ENCODE measurements at regions not wholly inside any gene's neighbourhood (a gene's known extent, or its start where the extent isn't known, plus 50 kb on each side); places are given as distances from the start of the nearest gene placed in this dataset.
"Not testable (repeated sequence)": the region's sequence is repeated elsewhere in the genome, so short reads cannot be mapped to it uniquely, and the experiment has no call there.

GRCh38 chr3:177852001-177852807 lies 654.9 kb upstream of the TBL1XR1 start:
- DNase-seq (ENCODE audit: low spot score) = no peak

DNA sequence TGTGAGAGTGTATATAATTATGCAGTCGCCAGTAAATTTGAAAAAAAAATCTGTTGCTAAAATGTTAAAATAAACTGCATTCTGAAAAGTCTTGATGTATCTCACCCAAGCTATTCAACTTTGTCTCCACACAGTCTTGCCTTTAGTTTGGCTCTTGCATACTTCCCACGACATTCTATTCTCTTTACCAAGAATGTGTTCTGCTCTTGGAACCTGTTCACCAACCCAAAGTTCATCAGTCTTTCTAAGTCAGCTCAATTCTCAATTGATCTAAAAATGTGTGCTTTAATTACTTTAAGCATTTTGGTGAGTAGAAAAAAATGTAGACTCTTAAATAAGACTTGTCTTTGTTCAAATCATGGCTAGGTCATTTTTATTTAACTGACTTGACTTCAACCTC lies 657.7 kb upstream of the TBL1XR1 start:
- DNase-seq (ENCODE audit: low spot score) = no peak

DNA sequence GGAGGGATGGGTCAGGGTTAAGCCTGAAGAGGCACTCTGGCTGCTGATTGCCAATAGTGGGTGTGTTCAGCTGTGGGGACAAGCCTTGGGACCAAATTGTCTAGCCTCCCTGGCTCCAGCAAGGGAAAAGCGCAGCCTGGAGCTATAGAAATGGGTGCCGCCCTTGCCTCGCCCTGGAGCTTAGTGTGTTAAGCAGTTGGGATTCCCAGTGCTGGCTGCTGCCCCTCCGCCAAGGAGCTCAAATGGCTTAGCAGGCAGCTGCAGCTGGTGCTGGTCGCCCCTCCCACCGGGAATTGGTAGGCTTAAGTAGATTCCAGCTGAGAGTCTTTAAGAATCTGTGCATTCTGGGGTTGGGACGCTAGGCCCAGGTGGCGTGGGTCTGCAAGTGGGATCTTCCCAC lies 662.9 kb upstream of the TBL1XR1 start:
- no peak for DNase-seq (ENCODE audit: low spot score)

DNA sequence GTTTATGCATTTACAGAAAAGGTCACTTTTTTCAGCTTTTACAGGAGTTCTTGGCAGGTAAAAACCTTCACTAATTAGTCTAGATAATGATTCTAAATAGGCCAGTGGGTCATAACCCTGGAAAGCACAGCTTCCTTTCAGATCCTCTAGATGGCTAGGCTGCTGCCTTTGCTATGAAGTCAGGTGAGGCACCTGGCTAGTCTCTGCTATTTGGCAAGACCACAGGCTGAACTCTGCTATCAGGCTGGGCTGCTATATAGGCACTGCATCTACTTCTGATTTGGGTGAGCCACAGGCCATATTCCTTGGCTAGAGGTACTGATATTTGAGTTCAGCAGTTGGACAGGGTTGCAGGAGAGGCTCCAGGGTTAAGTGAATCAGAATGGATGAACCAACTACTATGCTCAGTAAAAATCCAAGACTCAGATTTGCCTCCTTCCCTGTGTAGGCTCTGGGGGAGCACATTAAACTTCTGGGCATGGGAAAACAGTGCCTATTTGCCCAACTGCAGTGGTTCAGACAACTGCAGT lies 665.7 kb upstream of the TBL1XR1 start:
- no peak for DNase-seq (ENCODE audit: low spot score)

DNA sequence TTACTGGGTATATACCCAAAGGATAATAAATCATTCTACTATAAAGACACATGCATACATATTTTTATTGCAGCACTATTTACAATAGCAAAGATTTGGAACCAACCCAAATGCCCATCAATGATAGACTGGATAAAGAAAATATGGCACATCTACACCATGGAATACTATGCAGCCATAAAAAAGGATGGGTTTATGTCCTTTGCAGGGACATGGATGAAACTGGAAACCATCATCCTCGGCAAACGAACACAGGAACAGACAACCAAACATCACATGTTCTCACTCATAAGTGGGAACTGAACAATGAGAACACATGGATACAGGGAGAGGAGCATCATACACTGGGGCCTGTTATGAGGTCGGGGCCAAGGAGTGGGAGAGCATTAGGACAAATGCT lies 665.0 kb upstream of the KCNMB2 start:
- not testable (repeated sequence) for DNase-seq (ENCODE audit: low spot score)

- DNase-seq (ENCODE audit: low spot score) = no peak
Measured at GRCh38 chr3:177878192-177878591, 658.0 kb upstream of the KCNMB2 start.

- DNase-seq (ENCODE audit: low spot score) = no peak
Measured at GRCh38 chr3:177878957-177879356, 657.3 kb upstream of the KCNMB2 start.

DNA sequence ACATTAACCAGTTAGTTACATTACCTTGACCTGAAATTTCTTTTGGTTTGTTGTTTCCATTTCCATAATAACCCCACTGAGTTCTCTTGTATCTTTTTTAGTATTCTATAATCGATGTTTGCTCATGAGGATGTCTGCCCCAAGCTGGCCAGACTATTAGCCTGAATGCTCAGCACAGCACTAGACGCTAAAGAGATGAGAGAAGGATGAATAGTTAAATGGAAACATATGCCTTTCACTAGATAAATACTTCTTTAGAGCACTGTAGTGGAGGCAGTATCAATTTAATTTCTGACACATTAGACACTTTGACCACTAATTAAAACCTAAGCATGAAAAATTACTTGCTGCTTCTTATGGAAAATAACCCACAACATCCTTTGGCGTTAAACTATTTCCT lies 654.9 kb upstream of the KCNMB2 start:
- DNase-seq (ENCODE audit: low spot score) = no peak

DNA sequence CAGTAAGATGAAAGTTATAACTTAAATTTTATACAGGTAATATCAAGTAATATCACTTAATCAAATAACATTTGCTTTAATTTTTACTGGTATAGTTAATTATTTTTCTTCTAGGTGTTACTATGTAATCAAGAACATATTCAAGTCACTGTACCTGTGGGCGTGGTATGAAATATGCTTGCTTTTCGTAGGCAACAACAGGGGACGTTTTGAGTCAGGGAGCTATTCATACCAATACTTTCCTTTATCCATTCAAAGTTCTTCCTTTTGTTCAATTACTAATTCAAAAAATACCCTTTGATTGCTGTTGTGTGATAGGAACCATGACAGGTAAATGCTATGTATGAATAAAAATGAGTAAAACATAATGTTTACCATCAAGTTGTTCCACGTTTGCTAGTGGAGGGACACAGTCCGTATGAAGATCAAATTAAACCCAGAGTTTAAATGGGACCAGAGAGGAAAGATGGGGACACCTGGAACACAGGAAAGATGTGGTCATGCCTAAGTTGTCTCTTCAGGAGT lies 654.0 kb upstream of the KCNMB2 start:
- no peak for DNase-seq (ENCODE audit: low spot score)

- DNase-seq (ENCODE audit: low spot score) = no peak
Measured at GRCh38 chr3:177883091-177883490, 653.1 kb upstream of the KCNMB2 start.

DNA sequence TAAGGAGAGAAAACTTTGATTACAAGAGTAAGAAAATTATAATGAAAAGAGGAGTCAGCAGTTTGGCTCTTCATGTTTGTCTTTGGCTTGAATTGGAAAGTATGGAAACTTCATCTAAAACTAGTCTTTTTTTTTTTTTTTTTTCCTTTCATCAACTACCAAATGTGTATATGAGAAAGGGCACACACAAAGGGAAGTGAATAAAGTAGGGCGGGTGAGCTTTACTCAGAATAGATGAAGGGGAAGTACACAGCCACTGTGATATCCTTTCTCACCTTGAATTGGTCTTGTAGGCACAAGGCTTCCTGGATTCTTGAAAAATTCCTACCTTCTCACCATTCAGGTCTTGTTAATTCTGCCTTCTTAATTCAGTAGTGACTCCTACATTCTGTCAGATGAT lies 652.3 kb upstream of the KCNMB2 start:
- DNase-seq (ENCODE audit: low spot score) = no peak

DNA sequence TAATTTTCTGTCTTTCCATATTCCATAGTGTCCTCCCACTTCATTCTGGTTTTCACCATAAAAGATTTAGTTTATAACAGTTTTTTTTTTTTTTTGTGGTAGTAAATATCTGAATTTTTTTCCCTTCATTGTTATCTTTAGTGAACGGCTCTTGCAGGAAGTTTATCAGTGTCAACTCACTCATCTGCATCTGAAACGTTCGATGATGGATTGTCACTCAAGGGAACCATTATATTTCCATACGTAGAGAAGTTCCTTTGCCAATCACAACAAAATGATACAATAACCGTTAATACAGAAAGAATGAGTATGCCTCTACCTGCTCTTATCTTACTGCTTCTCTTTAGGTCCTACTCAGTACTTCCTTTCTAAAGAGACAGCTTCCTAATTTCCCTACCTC lies 651.2 kb upstream of the KCNMB2 start:
- no peak for DNase-seq (ENCODE audit: low spot score)

GRCh38 chr3:177886501-177886900 lies 649.7 kb upstream of the KCNMB2 start:
- no peak for DNase-seq (ENCODE audit: low spot score)

GRCh38 chr3:177887475-177887874 lies 648.8 kb upstream of the KCNMB2 start:
- no peak for DNase-seq (ENCODE audit: low spot score)

DNA sequence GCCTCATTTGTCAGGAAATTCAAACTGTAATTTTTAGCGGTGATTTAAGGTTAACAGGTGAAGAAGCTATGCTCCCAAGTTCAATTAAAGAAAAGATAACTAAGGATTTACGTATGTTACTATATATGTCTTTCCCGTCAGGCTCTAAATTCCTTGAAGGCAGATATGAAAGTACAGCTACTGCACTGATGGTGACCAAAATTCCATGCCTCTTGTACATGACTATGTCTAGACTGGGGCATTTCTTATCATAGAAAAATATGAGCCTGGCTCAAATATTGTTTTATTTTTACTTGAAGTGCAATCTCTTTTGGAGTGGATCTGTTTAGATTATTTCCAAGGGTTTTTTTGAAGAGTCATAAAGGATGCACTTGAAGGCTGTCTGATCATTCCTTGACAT lies 647.1 kb upstream of the KCNMB2 start:
- no peak for DNase-seq (ENCODE audit: low spot score)

DNA sequence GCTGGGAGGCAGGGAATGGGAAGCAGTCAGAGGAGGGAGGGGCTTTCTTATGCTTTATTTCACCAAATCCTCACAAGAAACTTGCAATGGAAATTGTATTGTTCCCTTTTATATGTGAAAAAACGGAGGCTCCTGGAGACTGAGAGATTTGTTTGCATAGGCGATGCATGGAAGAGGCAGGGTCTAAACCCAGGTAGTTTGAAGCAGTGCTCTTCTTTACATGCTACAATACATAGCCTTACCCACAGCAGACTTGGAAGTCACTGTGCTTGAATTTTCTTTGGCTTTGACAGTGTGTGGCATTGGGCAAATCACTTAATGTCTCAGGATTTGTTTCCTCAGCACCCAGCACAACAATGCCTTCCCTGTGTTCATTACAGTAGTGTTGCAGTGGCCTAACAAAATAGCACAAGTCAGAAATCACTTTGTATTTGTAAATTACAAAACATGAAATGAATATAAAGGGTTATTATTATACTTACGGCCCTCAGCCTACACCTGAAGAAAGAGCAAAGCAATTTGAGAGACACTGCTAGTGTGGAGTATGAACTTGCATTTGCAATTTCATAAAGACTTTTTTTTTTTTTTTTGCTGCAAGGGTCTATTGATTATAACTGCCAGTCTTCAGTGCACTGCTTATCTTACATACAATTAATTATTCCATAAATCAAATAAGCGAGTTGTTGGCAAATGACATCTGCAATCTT lies 646.4 kb upstream of the KCNMB2 start:
- DNase-seq (ENCODE audit: low spot score) = no peak

- DNase-seq (ENCODE audit: low spot score) = no peak
Measured at GRCh38 chr3:177890359-177890683, 645.9 kb upstream of the KCNMB2 start.

- DNase-seq (ENCODE audit: low spot score) = not testable (repeated sequence)
Measured at GRCh38 chr3:177891569-177891968, 644.7 kb upstream of the KCNMB2 start.

- DNase-seq (ENCODE audit: low spot score) = no peak
Measured at GRCh38 chr3:177893331-177893730, 642.9 kb upstream of the KCNMB2 start.

DNA sequence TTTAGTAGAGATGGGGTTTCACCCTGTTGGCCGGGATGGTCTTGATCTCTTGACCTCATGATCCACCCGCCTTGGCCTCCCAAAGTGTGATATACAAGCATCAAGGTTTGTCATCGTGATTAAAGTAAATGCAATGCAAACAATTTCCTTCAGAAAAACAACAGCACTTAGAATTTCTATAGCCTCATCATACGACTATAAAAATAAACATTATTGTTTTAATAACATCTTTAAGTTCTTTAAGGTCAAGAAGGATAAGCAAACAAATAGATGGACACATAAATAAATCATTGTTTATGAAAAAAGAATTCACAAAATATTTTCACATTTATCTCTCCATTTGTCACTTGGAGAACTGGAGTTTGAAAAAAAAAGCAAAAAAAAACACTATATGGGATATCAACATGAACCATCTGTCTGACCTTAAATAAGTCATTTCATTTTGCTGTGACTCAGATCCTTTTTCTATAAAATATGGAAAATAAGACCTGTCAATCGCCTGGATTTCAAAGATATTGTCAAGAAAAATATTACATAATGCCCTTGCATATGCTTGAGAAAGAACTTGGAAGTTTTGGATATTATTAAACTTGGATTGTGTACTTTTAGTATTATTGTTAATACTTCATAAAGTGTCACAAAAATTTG lies 642.0 kb upstream of the KCNMB2 start:
- no peak for DNase-seq (ENCODE audit: low spot score)

DNA sequence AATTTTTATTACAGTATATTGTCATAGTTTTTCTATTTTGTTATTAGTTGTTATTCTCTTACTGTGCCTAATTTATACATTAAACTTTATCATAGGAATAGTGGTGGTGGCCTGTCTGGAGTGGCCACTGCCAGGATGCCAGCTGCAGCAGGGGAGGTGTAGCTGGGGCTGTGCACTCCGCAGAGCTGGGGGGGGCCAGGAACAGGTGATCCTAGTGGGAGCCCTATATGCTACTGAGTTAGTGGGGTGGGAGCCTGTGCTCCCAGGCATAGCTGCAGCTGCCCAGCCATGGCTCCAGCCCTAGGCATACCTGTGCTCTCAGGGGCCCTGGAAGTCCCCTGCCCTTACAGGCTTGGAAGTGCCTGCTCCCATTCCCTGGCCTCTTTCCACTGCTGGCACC lies 638.1 kb upstream of the KCNMB2 start:
- DNase-seq (ENCODE audit: low spot score) = no peak

DNA sequence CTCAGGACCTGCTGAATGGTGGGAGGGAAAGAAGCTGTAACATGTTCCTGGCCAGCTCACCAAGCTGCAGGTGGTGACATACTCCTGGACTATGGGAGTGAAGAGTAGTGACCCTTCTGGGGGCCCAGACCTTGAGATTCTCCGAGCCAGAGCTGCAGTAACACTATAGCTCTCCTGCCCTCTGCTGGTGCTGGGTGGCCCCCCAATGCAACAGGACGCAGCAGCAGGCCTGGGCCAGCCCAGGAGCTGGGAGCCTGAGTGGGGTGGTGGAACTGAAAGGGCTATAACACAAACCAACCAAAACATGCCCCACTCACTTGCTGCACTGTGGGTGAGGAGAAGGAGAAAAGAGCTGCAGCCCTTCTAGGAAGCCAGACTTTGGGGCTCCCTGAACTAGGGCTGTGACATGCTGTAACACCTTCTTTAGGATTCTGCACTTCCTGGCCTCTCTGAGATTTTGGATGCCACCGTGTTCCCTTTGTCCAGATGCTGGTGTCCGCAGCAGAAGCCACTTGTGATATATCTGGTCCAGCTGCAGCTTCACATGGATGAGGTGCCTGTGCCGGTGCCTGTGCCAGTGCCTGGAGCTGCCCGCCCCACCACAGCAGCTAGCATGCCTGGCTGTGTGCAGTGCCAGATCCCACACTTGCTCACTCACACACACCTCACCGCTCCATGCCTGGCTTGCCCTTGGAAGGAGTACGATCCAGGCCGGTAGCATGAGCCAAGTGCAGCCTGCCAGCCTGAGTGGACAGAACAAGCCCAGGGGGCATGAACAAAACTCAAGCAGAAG lies 636.8 kb upstream of the KCNMB2 start:
- no peak for DNase-seq (ENCODE audit: low spot score)
